ENCODE measurements at regions not wholly inside any gene's neighbourhood (a gene's known extent, or its start where the extent isn't known, plus 50 kb on each side); places are given as distances from the start of the nearest gene placed in this dataset.
A peak's percentile ranks its signal among the peaks of the same experiment; 100 is the strongest.
"Not testable (repeated sequence)": the region's sequence is repeated elsewhere in the genome, so short reads cannot be mapped to it uniquely, and the experiment has no call there.

- DNase-seq (no peak), ATAC-seq (no peak)
- Mint-ChIP-seq H3K4me3 (no peak overlapping the region), H3K4me1 (peaks cover 3% of the 10 kb centered on the region), H3K27me3 (peaks cover 28% of the 10 kb centered on the region), H3K27ac (no peak overlapping the region), H3K9me3 (no peaks in the 10 kb centered on the region)
Observed at GRCh38 chr4:123666486-123666885, 269.9 kb downstream of the SPRY1 start.

DNA sequence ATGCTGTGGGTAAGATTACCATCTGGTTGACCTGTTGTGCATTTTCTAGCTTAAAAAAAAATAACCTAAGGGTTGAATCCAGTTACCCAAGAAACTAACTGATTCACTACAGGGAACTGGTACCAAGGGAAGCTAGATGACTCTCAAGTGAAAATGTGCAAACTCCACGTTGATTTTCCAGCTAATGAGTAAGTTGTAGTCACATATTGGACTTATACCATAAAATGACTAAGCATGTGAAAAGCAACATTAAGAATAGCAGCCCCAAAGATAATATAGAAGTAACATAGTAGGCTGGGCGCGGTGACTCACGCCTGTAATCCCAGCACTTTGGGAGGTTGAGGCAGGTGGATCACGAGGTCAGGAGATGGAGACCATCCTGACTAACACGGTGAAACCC is 270.9 kb downstream of the SPRY1 start:
- Mint-ChIP-seq H3K4me3 (no peak overlapping the region), H3K27ac (no peak overlapping the region), H3K27me3 (peaks cover 28% of the 10 kb centered on the region), H3K4me1 (peaks cover 12% of the 10 kb centered on the region), H3K9me3 (no peaks in the 10 kb centered on the region)
- no peak for ATAC-seq
- no peak for DNase-seq

DNA sequence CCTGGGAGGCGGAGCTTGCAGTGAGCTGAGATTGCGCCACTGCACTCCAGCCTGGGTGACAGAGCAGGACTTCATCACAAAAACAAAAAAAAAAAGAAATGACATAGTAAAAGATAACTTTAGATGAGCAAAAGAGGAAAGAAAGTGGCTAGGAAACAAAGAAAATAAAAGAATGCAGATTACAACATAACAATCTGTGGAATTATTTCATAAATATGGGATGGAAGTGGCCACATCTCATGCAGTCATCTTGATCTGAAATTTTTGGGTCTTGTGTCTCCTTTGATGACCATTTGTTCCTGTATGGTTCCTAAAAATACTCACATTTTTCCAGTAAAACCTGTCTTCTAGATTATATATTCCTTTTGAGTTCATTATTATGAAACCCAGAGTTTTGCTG is 271.4 kb downstream of the SPRY1 start:
- Mint-ChIP-seq H3K27me3 (peaks cover 30% of the 10 kb centered on the region), H3K4me3 (no peak overlapping the region), H3K4me1 (peaks cover 15% of the 10 kb centered on the region), H3K9me3 (no peaks in the 10 kb centered on the region), H3K27ac (no peak overlapping the region)
- no peak for DNase-seq
- ATAC-seq: no peak

- peaks cover 25% of the 10 kb centered on the region for H3K4me1 Mint-ChIP-seq
- H3K27ac Mint-ChIP-seq: no peak overlapping the region
- H3K27me3 Mint-ChIP-seq: peaks cover 44% of the 10 kb centered on the region
- no peaks in the 10 kb centered on the region for H3K9me3 Mint-ChIP-seq
- DNase-seq (peak in 1 of 2 donors; percentile 35), ATAC-seq (peak; percentile 84)
- no peak overlapping the region for H3K4me3 Mint-ChIP-seq
Observed at GRCh38 chr4:123671636-123672404, 275.2 kb downstream of the SPRY1 start.

- Mint-ChIP-seq H3K9me3 (no peaks in the 10 kb centered on the region), H3K4me3 (no peak overlapping the region), H3K27ac (no peak overlapping the region), H3K27me3 (peaks cover 37% of the 10 kb centered on the region), H3K4me1 (peaks cover 25% of the 10 kb centered on the region)
- DNase-seq (no peak), ATAC-seq (peak; percentile 61)
Observed at GRCh38 chr4:123672987-123673386, 276.4 kb downstream of the SPRY1 start.

- no peak overlapping the region for H3K4me3 Mint-ChIP-seq
- peaks cover 37% of the 10 kb centered on the region for H3K27me3 Mint-ChIP-seq
- DNase-seq: no peak
- ATAC-seq: no peak
- no peak overlapping the region for H3K27ac Mint-ChIP-seq
- H3K4me1 Mint-ChIP-seq: peaks cover 25% of the 10 kb centered on the region
- no peaks in the 10 kb centered on the region for H3K9me3 Mint-ChIP-seq
Observed at GRCh38 chr4:123673971-123674370, 277.4 kb downstream of the SPRY1 start.

- Mint-ChIP-seq H3K27ac (no peak overlapping the region), H3K4me1 (peaks cover 25% of the 10 kb centered on the region), H3K27me3 (peaks cover 41% of the 10 kb centered on the region), H3K4me3 (no peak overlapping the region), H3K9me3 (no peaks in the 10 kb centered on the region)
- no peak for ATAC-seq
- no peak for DNase-seq
Observed at GRCh38 chr4:123674762-123675465, 278.3 kb downstream of the SPRY1 start.

DNA sequence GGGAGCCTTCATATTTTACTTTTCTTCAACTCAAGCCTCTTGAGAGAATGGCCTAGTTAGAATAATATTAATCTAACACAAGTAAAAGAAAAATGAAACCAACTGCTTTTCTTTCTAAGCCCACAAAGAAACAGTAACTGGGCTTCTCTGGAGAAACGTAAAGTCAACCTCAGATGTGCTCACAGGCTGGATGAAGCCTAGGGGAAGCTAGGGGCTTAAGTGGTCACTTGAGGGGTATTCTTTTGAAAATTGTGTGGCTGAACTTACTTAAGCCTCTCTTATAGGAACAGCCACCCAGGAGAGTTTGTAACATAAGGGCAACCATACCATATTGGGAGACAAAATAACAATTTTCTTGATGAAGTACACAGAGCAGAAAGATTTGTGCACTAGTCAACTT is 279.0 kb downstream of the SPRY1 start:
- Mint-ChIP-seq H3K4me3 (no peak overlapping the region), H3K27ac (no peak overlapping the region), H3K27me3 (peaks cover 41% of the 10 kb centered on the region), H3K4me1 (peaks cover 25% of the 10 kb centered on the region), H3K9me3 (no peaks in the 10 kb centered on the region)
- DNase-seq: no peak
- no peak for ATAC-seq

DNA sequence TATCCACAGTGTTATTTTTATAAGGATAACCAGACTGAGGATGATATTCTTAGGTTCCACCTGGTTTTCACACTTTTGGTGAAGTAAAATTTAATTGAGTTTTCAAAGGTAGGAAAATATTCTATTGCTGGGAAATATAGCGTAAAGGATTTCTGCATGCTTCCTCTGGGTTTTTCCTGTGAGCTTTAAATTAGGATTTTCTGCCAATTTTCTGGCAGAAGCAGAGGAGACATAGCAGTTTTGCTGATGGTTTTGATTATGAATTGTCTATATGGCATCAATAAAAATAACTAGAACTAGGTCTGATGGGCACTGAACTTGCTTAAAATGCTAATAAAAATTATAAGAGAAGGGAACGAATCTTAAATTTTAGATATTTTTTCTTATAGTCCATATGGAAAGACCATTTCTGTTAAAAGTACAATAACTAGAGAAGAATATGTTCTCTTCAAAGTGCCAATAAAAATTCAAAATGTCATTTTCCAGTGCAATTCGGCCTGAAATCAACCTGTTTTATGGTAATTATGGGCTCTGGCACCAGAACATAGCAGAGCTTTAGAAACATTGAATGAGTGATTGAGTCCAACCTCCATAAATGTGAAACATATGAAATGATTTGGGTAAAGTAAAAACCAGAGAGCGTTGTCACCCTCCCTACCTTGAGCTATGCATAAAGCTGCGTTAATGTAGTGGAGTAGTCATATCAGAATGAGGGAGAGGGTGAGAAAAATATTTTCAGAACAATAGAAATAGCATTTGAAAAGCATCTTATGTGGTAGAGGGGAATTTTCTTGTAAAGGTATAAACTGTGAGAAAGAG is 279.7 kb downstream of the SPRY1 start:
- H3K4me3 Mint-ChIP-seq: no peak overlapping the region
- peaks cover 41% of the 10 kb centered on the region for H3K27me3 Mint-ChIP-seq
- peaks cover 24% of the 10 kb centered on the region for H3K4me1 Mint-ChIP-seq
- no peak overlapping the region for H3K27ac Mint-ChIP-seq
- no peaks in the 10 kb centered on the region for H3K9me3 Mint-ChIP-seq
- ATAC-seq (peak; percentile 54), DNase-seq (no peak)

GRCh38 chr4:123676890-123677229 is 280.3 kb downstream of the SPRY1 start:
- DNase-seq: no peak
- H3K27me3 Mint-ChIP-seq: peaks cover 41% of the 10 kb centered on the region
- no peak overlapping the region for H3K27ac Mint-ChIP-seq
- peak; percentile 34 for ATAC-seq
- H3K4me3 Mint-ChIP-seq: no peak overlapping the region
- H3K9me3 Mint-ChIP-seq: no peaks in the 10 kb centered on the region
- peaks cover 19% of the 10 kb centered on the region for H3K4me1 Mint-ChIP-seq

DNA sequence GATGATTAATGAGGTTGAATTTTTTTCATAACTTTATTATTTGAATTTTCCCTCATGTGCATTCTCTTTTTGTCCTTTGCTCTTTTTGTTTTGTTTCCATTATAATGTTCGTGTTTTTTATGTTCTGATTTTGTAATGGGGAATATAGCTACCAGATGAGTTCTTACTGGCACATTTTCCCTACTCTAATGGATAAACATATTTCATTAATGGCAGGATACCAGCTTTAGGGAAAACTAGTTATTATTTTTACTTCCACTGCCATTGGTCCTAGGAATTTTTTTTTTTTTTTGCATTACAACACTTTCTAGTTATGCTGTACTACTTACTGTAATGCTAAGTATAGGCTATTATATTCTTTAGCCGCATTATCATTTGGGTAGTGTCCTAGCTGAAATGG is 286.3 kb downstream of the SPRY1 start:
- Mint-ChIP-seq H3K27me3 (peaks cover 14% of the 10 kb centered on the region), H3K4me3 (no peak overlapping the region), H3K27ac (no peak overlapping the region), H3K9me3 (peaks cover 8 to 13% of the 10 kb centered on the region in 2 donors), H3K4me1 (no peaks in the 10 kb centered on the region)
- DNase-seq: no peak
- ATAC-seq: no peak

DNA sequence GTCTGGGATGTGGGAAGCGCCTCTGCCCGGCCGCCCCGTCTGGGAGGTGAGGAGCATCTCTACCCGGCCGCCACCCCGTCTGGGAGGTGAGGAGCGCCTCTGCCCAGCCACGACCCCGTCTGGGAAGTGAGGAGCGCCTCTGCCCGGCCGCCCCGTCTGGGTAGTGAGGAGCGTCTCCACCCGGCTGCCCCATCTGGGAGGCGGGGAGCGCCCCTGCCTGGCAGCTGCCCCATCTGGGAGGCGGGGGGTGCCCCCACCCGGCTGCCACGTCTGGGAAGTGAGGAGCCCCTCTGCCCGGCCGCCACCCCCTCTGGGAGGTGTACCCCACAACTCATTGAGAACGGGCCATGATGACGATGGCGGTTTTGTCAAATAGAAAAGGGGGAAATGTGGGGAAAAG is 288.3 kb downstream of the SPRY1 start:
- not testable (repeated sequence) for H3K27ac Mint-ChIP-seq, H3K4me3 Mint-ChIP-seq, DNase-seq, H3K27me3 Mint-ChIP-seq, H3K4me1 Mint-ChIP-seq
- H3K9me3 Mint-ChIP-seq: peaks cover 12 to 32% of the 10 kb centered on the region in 2 donors
- ATAC-seq: peak; percentile 60

DNA sequence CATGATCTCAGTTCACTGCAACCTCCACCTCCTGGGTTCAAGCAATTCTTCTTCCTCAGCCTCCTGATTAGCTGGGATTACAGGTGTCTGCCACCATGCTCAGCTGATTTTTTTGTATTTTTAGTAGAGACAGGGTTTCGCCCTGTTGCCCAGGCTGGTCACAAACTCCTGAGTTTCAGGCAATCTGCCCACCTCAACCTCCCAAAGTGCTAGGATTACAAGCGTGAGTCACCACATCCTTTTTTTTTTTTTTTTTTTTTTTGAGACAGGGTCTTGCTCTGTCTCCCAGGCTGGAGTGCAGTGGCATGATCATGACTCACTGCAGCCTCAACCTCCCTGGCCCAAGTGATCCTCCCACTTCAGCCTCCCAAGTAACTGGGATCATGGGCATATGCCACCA is 298.9 kb downstream of the SPRY1 start:
- H3K27me3 Mint-ChIP-seq: peaks cover 10% of the 10 kb centered on the region
- not testable (repeated sequence) for H3K4me3 Mint-ChIP-seq, H3K27ac Mint-ChIP-seq, ATAC-seq, DNase-seq, H3K4me1 Mint-ChIP-seq, H3K9me3 Mint-ChIP-seq

GRCh38 chr4:123696687-123697086 is 300.1 kb downstream of the SPRY1 start:
- ATAC-seq: no peak
- H3K4me3 Mint-ChIP-seq: no peak overlapping the region
- peaks cover 0 to 7% of the 10 kb centered on the region in 2 donors for H3K9me3 Mint-ChIP-seq
- DNase-seq: no peak
- H3K4me1 Mint-ChIP-seq: no peaks in the 10 kb centered on the region
- H3K27ac Mint-ChIP-seq: no peak overlapping the region
- peaks cover 10% of the 10 kb centered on the region for H3K27me3 Mint-ChIP-seq

- Mint-ChIP-seq H3K4me3 (no peak overlapping the region), H3K4me1 (no peaks in the 10 kb centered on the region), H3K9me3 (peaks cover 0 to 7% of the 10 kb centered on the region in 2 donors), H3K27me3 (peaks cover 10% of the 10 kb centered on the region), H3K27ac (no peak overlapping the region)
- no peak for DNase-seq
- ATAC-seq: no peak
Observed at GRCh38 chr4:123698556-123698955, 302.0 kb downstream of the SPRY1 start.

Measured in stimulated activated naive CD8-positive, alpha-beta T cell treated with anti-CD3 and anti-CD28 coated beads, Interleukin-15, amount 100 ng/mL, for 72 hours (primary cell).